Thyroid gland (tissue), 4 donors: ENCODE measurements at regions not wholly inside any gene's neighbourhood (a gene's known extent, or its start where the extent isn't known, plus 50 kb on each side); places are given as distances from the start of the nearest gene placed in this dataset.

Source experiments
- DNase-seq, 2 donors: peaks; one replicate each; pipeline ENCODE4 v3.0.0-alpha.2; 2019
- H3K27ac ChIP-seq, 3 donors: fragments of 200-600 bp; sonication (generic); 1 replicate in 2 of 3; 2 replicates in 1 of 3; pipeline ENCODE4 v1.5.1; 2016 to 2019; ENCODE audit warnings: mild to moderate bottlenecking in 1 of 3, moderate library complexity in 1 of 3
- H3K27me3 ChIP-seq: fragments of 200-600 bp; sonication (generic); one replicate; pipeline ENCODE4 v1.5.1; 2019
- H3K36me3 ChIP-seq, 2 donors: fragments of 200-600 bp; sonication (generic); one replicate each; pipeline ENCODE4 v1.5.1; 2016 to 2019
- H3K4me1 ChIP-seq, 2 donors: fragments of 200-600 bp; sonication (generic); one replicate each; pipeline ENCODE4 v1.5.1; 2017 to 2019
- H3K4me3 ChIP-seq, 3 donors: fragments of 200-600 bp; sonication (generic); replicated peaks in 1 of 3; 1 replicate in 2 of 3; 2 replicates in 1 of 3; pipeline ENCODE4 v1.5.1; 2016; ENCODE audit warnings: mild to moderate bottlenecking in 1 of 3
- H3K9me3 ChIP-seq: fragments of 200-600 bp; sonication (generic); one replicate; pipeline ENCODE4 v1.5.1; 2017
- CTCF ChIP-seq, 6 experiments: fragments of 200-600 bp in 3 of 6; fragments of 450-650 bp in 3 of 6; sonication (generic) in 3 of 6; IDR thresholded peaks; one replicate each; pipeline ENCODE4 v1.5.1; 2016 to 2019; ENCODE audit warnings: antibody characterized with exemption in 6 of 6, mild to moderate bottlenecking in 2 of 6, inconsistent platforms in 1 of 6, moderate library complexity in 1 of 6
- POLR2A ChIP-seq, 2 donors: fragments of 450-650 bp; IDR thresholded peaks; one replicate each; pipeline ENCODE4 v1.6.1; 2017; ENCODE audit warnings: antibody characterized with exemption in 2 of 2, mild to moderate bottlenecking in 2 of 2, moderate library complexity in 1 of 2
- WGBS, 2 donors: methylation state at CpG; one replicate each; pipeline ENCODE4 v1.1.5; 2017; 5-methylcytosine and 5-hydroxymethylcytosine counted together
- intact Hi-C: fragments of 100-400 bp; cut with DNase I; formaldehyde crosslinking; loops from one replicate; pipeline ENCODE4 v1.15.1; 2023

- Histone ChIP-seq H3K4me3 (no peak overlapping the region), H3K9me3 (no peaks in the 10 kb centered on the region), H3K4me1 (no peaks in the 10 kb centered on the region), H3K27me3 (no peaks in the 10 kb centered on the region), H3K27ac (no peak overlapping the region), H3K36me3 (no peaks in the 10 kb centered on the region)
- no peak for DNase-seq
- TF ChIP-seq POLR2A (IDR thresholded peaks at IDR 0.05) (no peak), CTCF (IDR thresholded peaks at IDR 0.05) (no peak)
- 96 to 97% methylated on average over 1 of the region's 1 CpG for WGBS, 2 donors
- intact Hi-C loops: no loop called here
Observed at GRCh38 chrX:113274791-113275190, 434.2 kb upstream of the AMOT start.

DNA sequence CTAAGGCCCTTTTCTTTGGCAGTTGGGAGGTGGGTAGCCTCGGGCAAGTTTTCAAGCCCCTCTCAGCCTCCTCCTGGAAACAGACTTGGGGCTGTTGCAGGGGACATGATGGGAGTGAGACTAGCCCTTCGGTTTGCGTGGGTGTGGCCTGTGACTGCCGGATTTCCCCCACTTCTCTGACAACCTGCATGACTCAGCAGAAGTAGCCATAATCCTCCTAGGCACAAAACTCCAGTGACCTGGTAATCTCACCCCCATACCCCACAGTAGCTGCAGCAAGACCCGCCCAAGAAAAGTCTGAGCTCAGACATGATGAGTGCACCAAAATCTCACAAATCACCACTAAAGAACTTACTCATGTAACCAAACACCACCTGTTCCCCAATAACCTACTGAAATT, 433.7 kb upstream of the AMOT start:
- Histone ChIP-seq H3K4me3 (no peak overlapping the region), H3K27me3 (no peaks in the 10 kb centered on the region), H3K27ac (no peak overlapping the region), H3K4me1 (no peaks in the 10 kb centered on the region), H3K36me3 (no peaks in the 10 kb centered on the region), H3K9me3 (no peaks in the 10 kb centered on the region)
- no peak for DNase-seq
- 91 to 100% methylated on average over 1 to 5 of the region's 5 CpGs for WGBS, 2 donors
- TF ChIP-seq POLR2A (IDR thresholded peaks at IDR 0.05): no peak
- TF ChIP-seq CTCF (IDR thresholded peaks at IDR 0.05): no peak
- intact Hi-C loops: no loop called here

- TF ChIP-seq CTCF (IDR thresholded peaks at IDR 0.05): no peak
- TF ChIP-seq POLR2A (IDR thresholded peaks at IDR 0.05): no peak
- no peak overlapping the region for H3K27ac ChIP-seq
- H3K9me3 ChIP-seq: no peaks in the 10 kb centered on the region
- H3K4me1 ChIP-seq: no peaks in the 10 kb centered on the region
- DNase-seq: no peak
- intact Hi-C loops: no loop called here
- H3K4me3 ChIP-seq: no peak overlapping the region
- H3K27me3 ChIP-seq: no peaks in the 10 kb centered on the region
- no peaks in the 10 kb centered on the region for H3K36me3 ChIP-seq
Observed at GRCh38 chrX:113269203-113269602, 428.6 kb upstream of the AMOT start.

DNA sequence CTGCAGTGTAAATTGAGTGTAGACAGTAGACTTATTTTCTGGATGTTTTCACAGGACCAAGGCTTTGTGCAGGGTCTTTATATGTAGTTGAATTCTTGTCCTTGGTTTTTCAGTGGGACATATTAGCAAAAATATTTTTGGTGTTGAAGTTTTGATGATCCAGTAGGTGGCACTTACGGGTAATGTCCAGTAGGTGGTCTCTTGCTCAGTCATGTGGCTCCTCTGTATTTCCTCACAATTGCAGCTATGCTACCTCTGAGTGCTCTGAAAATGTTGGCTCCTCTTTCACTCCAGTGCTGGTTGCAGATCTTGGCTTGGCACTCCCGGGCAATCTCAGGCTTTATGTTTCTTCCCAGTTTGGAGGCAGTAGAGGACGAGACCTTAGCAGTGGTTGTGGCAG, 419.8 kb upstream of the AMOT start:
- no peak overlapping the region for H3K4me3 ChIP-seq
- no peak for TF ChIP-seq POLR2A (IDR thresholded peaks at IDR 0.05)
- no peak for TF ChIP-seq CTCF (IDR thresholded peaks at IDR 0.05)
- H3K27ac ChIP-seq: no peak overlapping the region
- no peaks in the 10 kb centered on the region for H3K27me3 ChIP-seq
- no peaks in the 10 kb centered on the region for H3K36me3 ChIP-seq
- 87 to 90% methylated on average over 3 of the region's 3 CpGs for WGBS, 2 donors
- H3K4me1 ChIP-seq: no peaks in the 10 kb centered on the region
- H3K9me3 ChIP-seq: no peaks in the 10 kb centered on the region
- no peak for DNase-seq
- intact Hi-C loops: no loop called here

GRCh38 chrX:113222305-113222704, 381.7 kb upstream of the AMOT start:
- TF ChIP-seq CTCF (IDR thresholded peaks at IDR 0.05): no peak
- no peak for TF ChIP-seq POLR2A (IDR thresholded peaks at IDR 0.05)
- intact Hi-C loops: no loop called here
- H3K36me3 ChIP-seq: no peaks in the 10 kb centered on the region
- no peaks in the 10 kb centered on the region for H3K9me3 ChIP-seq
- WGBS, 2 donors: 67 to 72% methylated on average over 3 of the region's 3 CpGs
- no peak for DNase-seq
- H3K4me3 ChIP-seq: no peak overlapping the region
- no peaks in the 10 kb centered on the region for H3K4me1 ChIP-seq
- no peak overlapping the region for H3K27ac ChIP-seq
- no peaks in the 10 kb centered on the region for H3K27me3 ChIP-seq
